ENCODE measurements at regions not wholly inside any gene's neighbourhood (a gene's known extent, or its start where the extent isn't known, plus 50 kb on each side); places are given as distances from the start of the nearest gene placed in this dataset.

DNA sequence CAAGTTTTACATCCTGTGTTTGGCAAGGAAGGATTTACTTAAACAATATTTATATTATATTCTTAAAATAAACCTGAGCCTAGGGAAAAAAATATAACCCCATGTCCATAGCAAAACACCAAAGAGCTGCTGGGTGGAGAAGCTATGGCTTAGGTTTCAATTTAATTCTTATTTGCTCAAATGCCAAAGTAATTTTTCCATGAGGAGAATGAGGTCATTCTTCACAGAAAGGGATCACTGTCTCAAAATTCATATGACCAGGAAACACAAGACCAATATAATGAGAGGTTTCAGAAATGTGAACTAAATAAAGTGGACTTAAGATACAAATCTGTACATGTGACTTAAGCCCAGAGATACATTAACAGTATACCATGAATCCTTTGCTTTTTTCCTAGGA lies 195.0 kb downstream of the PHLDA1 start:
- CTCF ChIA-PET = no interaction called here
- Mint-ChIP-seq H3K4me1 (ENCODE audit: low read depth) (peaks cover 4% of the 10 kb centered on the region), H3K27ac (no peak overlapping the region), H3K4me3 (no peak overlapping the region), H3K9me3 (no peaks in the 10 kb centered on the region), H3K36me3 (ENCODE audit: low read depth) (no peaks in the 10 kb centered on the region), H3K27me3 (ENCODE audit: low read depth) (peaks cover 14% of the 10 kb centered on the region)
- DNase-seq = no peak
- intact Hi-C loops (cut with micrococcal nuclease) = no loop called here

DNA sequence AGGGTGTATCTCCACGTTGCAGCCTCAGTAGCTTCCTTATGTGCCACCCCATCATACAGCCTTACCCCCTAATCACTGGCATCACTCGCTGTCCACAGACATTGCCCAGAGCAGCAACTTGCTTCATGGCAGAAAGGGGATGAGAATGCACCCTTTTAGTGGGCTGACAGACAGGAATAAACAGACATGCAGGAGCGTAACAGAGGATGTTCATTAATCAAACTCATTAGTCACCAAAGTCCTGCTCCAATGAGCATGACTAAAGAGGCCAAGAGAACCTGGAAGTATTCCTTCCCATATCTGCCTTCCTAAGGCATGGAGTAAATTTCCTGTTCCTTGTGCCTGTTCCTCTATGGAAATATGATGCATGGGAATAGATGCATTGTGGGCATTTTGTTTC lies 197.0 kb downstream of the PHLDA1 start:
- no peak overlapping the region for H3K4me3 Mint-ChIP-seq
- CTCF ChIA-PET = interaction anchor here (0.6 kb wide), 1 partner anchor 239 kb away, joined by 4 read pairs; no protein-coding TSS in a partner anchor

DNA sequence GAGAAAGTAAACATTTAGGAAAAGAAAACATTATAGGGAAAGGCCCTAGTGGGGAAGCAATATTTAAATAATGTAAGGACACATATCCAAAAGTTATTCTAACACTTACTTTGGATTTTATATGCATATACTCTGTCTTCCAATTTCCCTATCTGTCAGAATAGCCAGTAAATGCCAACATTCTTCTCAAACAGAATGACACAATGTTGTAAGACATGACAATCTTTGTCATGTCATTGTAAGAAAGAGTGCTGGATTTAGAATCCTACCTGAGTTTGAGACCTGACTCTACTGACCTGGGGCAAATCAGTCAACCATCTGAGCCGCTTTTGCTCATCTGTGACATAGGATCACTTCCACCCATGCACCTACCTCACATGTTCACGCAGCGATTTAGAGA lies 198.3 kb downstream of the PHLDA1 start:
- CTCF ChIA-PET = no interaction called here
- Mint-ChIP-seq H3K4me3 (no peak overlapping the region), H3K27ac (no peak overlapping the region), H3K27me3 (ENCODE audit: low read depth) (peaks cover 8% of the 10 kb centered on the region), H3K4me1 (ENCODE audit: low read depth) (peaks cover 2% of the 10 kb centered on the region), H3K9me3 (no peaks in the 10 kb centered on the region), H3K36me3 (ENCODE audit: low read depth) (no peaks in the 10 kb centered on the region)
- no peak for DNase-seq
- intact Hi-C loops (cut with micrococcal nuclease) = no loop called here

More for the DNA sequence above, 197.0 kb downstream of the PHLDA1 start:
- Mint-ChIP-seq H3K27me3 (ENCODE audit: low read depth) (peaks cover 8% of the 10 kb centered on the region), H3K36me3 (ENCODE audit: low read depth) (no peaks in the 10 kb centered on the region), H3K9me3 (no peaks in the 10 kb centered on the region), H3K4me1 (ENCODE audit: low read depth) (peaks cover 4% of the 10 kb centered on the region), H3K27ac (no peak overlapping the region)
- intact Hi-C loops (cut with micrococcal nuclease) = no loop called here
- DNase-seq = no peak

DNA sequence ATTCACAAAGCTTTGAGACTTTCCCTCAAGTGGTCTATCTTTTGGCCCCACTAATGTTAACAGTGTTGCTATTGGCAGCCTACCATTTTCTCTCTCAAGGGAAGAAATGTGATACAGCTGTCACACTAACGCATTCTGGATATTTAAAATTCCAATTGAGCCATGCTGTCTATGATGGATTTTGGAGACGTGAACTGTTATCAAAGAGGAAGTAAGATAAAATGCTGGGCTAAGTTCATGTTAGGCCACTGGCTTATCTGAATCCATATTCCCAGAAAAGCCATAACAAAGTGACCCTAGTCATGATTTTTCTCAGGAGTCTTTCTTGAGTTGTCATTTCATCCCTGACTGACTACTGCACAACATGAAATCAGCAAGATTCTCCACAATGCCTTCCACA lies 200.2 kb downstream of the PHLDA1 start:
- no peak overlapping the region for H3K27ac Mint-ChIP-seq
- no peak overlapping the region for H3K4me3 Mint-ChIP-seq
- CTCF ChIA-PET = no interaction called here
- intact Hi-C loops (cut with micrococcal nuclease) = no loop called here
- DNase-seq = no peak
- no peaks in the 10 kb centered on the region for H3K9me3 Mint-ChIP-seq
- H3K27me3 Mint-ChIP-seq (ENCODE audit: low read depth) = peaks cover 8% of the 10 kb centered on the region
- H3K4me1 Mint-ChIP-seq (ENCODE audit: low read depth) = no peaks in the 10 kb centered on the region
- no peaks in the 10 kb centered on the region for H3K36me3 Mint-ChIP-seq (ENCODE audit: low read depth)

DNA sequence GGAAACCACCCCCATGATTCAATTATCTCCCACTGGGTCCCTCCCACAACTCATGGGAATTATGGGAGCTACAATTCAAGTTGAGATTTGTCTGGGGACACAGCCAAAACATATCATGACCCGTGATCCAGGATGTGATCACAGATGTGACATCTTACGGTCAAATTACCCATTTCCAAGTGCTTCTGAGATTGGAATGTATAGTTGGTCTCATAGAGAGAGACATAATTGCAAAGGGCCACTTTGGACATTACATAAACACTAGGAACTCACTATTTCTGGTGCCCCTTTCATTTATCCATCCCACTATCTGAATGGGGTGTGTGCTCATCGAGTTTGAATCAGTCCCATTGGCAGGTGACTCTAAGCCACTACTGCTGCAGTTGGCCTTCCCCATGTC lies 204.5 kb downstream of the PHLDA1 start:
- intact Hi-C loops (cut with micrococcal nuclease) = no loop called here
- no peak overlapping the region for H3K27ac Mint-ChIP-seq
- CTCF ChIA-PET = no interaction called here
- H3K4me3 Mint-ChIP-seq = no peak overlapping the region
- no peaks in the 10 kb centered on the region for H3K4me1 Mint-ChIP-seq (ENCODE audit: low read depth)
- H3K9me3 Mint-ChIP-seq = no peaks in the 10 kb centered on the region
- H3K36me3 Mint-ChIP-seq (ENCODE audit: low read depth) = no peaks in the 10 kb centered on the region
- H3K27me3 Mint-ChIP-seq (ENCODE audit: low read depth) = peaks cover 12% of the 10 kb centered on the region
- DNase-seq = no peak

DNA sequence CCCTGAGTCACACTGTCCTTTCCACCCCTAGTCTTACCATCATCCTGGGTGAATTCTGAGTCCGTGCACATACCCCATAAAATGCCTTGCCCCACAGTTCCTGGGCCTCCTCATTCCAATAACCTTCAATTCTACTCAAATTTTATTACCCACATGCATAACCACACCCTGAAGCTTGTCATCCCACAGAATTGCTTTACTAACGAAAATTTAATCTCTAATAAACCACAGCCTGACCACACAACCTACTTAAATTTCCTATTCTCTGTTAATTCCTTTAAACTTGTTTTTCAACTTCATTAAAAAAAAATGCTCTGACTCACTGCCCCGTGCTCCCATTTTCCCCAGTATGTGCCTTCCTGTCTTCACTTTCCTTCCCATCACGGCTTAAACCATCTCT lies 205.9 kb downstream of the PHLDA1 start:
- CTCF ChIA-PET = no interaction called here
- intact Hi-C loops (cut with micrococcal nuclease) = no loop called here
- Mint-ChIP-seq H3K36me3 (ENCODE audit: low read depth) (no peaks in the 10 kb centered on the region), H3K27ac (no peak overlapping the region), H3K9me3 (no peaks in the 10 kb centered on the region), H3K4me3 (no peak overlapping the region), H3K27me3 (ENCODE audit: low read depth) (peaks cover 16% of the 10 kb centered on the region), H3K4me1 (ENCODE audit: low read depth) (no peaks in the 10 kb centered on the region)
- DNase-seq = no peak

DNA sequence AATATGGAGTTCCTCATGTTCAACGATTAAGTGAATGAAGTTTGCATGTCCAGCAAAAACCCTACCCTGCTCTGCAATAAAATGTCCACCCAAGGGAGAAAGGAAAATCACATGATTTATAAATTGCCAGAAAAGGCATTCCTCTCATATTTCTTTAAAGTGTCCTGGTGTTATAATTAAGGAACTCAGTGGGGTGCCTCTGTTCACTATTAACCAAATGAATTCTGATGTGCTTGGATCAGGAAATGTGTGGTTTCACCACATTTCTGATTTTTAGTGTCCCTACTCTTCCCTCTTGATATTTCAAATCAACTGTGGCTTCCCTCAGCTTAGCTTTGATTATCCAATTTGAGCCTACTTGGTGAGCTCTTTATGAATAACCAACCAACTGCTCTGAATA lies 208.1 kb downstream of the PHLDA1 start:
- H3K9me3 Mint-ChIP-seq = no peaks in the 10 kb centered on the region
- no peaks in the 10 kb centered on the region for H3K4me1 Mint-ChIP-seq (ENCODE audit: low read depth)
- intact Hi-C loops (cut with micrococcal nuclease) = no loop called here
- no peak for DNase-seq
- no peak overlapping the region for H3K27ac Mint-ChIP-seq
- H3K36me3 Mint-ChIP-seq (ENCODE audit: low read depth) = no peaks in the 10 kb centered on the region
- H3K27me3 Mint-ChIP-seq (ENCODE audit: low read depth) = peaks cover 18% of the 10 kb centered on the region
- CTCF ChIA-PET = no interaction called here
- no peak overlapping the region for H3K4me3 Mint-ChIP-seq

DNA sequence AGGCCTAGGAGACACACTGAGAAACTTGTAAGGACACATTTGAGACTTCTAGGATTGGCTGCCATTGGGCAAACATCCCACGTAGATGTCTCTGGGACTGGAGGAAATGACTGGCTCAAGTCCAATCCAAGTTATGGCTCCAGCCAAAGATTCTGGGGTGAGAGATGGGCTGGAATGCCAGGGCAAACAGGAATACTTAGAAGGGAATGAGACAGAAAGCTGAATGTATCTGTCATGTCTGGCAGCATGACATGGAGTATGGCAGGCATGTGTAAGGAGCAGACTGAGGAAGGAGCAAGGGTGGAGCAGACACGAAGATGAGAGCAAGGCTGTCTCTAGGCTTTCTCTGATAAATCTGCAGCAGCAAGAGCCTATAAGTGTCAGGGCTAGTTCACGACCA lies 209.2 kb downstream of the PHLDA1 start:
- no peak for DNase-seq
- peaks cover 18% of the 10 kb centered on the region for H3K27me3 Mint-ChIP-seq (ENCODE audit: low read depth)
- no peaks in the 10 kb centered on the region for H3K36me3 Mint-ChIP-seq (ENCODE audit: low read depth)
- H3K9me3 Mint-ChIP-seq = no peaks in the 10 kb centered on the region
- no peak overlapping the region for H3K4me3 Mint-ChIP-seq
- H3K4me1 Mint-ChIP-seq (ENCODE audit: low read depth) = no peaks in the 10 kb centered on the region
- CTCF ChIA-PET = no interaction called here
- intact Hi-C loops (cut with micrococcal nuclease) = no loop called here
- no peak overlapping the region for H3K27ac Mint-ChIP-seq

DNA sequence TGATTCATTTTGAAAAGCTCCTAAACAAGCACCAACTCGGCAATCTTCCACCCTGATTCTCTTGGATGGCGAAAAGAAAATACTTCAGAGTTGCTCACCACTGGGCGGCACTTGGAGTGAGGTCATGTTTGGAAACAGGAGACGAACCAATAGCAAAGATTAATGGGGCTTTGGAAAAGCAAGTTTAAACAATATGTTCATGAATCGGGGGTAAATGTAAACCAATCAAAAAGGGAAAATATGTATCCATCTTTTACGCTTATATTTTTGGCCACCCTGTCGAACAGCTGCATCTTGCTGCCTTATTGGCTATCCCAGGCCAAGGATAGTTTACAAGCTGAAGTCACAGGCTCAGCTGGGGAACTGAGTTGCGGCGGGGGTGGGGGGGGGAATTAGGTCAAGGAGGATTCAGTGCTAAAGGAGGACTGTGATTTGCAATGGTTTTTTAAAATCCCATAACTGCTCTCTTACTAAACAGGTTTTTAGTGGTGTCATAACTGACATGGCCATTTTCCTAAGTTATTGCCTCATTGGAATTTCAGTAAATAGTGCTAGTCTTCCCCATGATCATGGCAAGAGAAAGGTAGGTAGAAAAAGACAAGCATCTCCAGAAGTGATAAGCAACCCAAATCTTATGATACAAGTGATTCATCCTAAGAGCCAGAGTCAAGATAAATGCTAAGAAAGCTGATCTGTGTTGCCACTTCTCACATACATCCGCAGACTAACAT lies 210.6 kb downstream of the PHLDA1 start:
- Mint-ChIP-seq H3K27me3 (ENCODE audit: low read depth) (peaks cover 18% of the 10 kb centered on the region), H3K4me3 (no peak overlapping the region), H3K36me3 (ENCODE audit: low read depth) (no peaks in the 10 kb centered on the region), H3K9me3 (no peaks in the 10 kb centered on the region), H3K4me1 (ENCODE audit: low read depth) (no peaks in the 10 kb centered on the region), H3K27ac (no peak overlapping the region)
- CTCF ChIA-PET = interaction anchor here (0.6 to 0.7 kb wide), 3 partner anchors 111 to 293 kb away, joined by 3 to 5 read pairs (median 4); no protein-coding TSS in a partner anchor
- no peak for DNase-seq
- intact Hi-C loops (cut with micrococcal nuclease) = no loop called here

DNA sequence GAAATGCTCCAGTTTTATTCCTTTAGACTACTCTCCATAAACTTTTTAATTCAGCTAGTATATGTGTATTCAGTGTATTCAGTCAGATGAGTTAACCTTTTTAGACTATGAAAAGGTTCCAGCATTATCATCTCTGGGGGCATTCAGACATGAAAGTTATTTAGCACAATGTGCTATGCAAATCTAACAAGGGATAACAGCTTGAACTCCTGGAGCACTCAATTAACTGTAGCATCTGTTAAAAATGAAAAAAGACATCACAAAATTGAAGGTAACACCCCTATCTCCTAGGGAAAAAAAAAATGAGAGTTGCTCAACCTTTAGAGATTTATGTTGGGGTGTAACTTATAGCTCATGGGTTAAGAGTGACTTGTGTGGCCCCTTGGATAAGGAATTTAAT lies 211.5 kb downstream of the PHLDA1 start:
- H3K4me1 Mint-ChIP-seq (ENCODE audit: low read depth) = no peaks in the 10 kb centered on the region
- intact Hi-C loops (cut with micrococcal nuclease) = no loop called here
- no peaks in the 10 kb centered on the region for H3K9me3 Mint-ChIP-seq
- CTCF ChIA-PET = no interaction called here
- peaks cover 18% of the 10 kb centered on the region for H3K27me3 Mint-ChIP-seq (ENCODE audit: low read depth)
- no peaks in the 10 kb centered on the region for H3K36me3 Mint-ChIP-seq (ENCODE audit: low read depth)
- H3K27ac Mint-ChIP-seq = no peak overlapping the region
- H3K4me3 Mint-ChIP-seq = no peak overlapping the region
- no peak for DNase-seq

DNA sequence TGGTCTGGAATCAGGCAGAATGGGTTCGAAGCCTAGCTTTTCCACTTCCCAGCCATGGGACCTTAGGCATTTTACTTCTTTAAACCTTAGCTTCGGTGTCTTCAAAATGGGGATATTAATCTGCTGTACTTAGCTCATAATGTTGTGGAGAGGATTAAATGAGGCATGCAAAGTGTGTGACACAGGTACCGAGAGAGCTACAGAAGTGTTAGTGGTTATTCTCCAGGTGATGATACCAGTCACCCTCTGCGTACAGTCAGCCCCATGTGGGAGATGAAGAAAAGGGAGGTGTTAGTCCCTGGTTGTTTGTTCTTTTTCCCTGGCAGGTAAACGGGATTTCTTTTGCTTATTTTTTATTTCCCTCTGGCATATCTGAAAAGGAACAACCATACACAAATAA lies 212.1 kb downstream of the PHLDA1 start:
- H3K4me3 Mint-ChIP-seq = no peak overlapping the region
- no peak for DNase-seq
- CTCF ChIA-PET = interaction anchor here (1.5 to 3.6 kb wide), 2 partner anchors 214 to 334 kb away, joined by 3 to 15 read pairs; no protein-coding TSS in a partner anchor
- no peaks in the 10 kb centered on the region for H3K9me3 Mint-ChIP-seq
- no peak overlapping the region for H3K27ac Mint-ChIP-seq
- H3K4me1 Mint-ChIP-seq (ENCODE audit: low read depth) = no peaks in the 10 kb centered on the region
- H3K36me3 Mint-ChIP-seq (ENCODE audit: low read depth) = no peaks in the 10 kb centered on the region
- intact Hi-C loops (cut with micrococcal nuclease) = loop anchor here (10.0 kb wide), 1 partner anchor 295 kb away; no protein-coding TSS in a partner anchor
- peaks cover 18% of the 10 kb centered on the region for H3K27me3 Mint-ChIP-seq (ENCODE audit: low read depth)

DNA sequence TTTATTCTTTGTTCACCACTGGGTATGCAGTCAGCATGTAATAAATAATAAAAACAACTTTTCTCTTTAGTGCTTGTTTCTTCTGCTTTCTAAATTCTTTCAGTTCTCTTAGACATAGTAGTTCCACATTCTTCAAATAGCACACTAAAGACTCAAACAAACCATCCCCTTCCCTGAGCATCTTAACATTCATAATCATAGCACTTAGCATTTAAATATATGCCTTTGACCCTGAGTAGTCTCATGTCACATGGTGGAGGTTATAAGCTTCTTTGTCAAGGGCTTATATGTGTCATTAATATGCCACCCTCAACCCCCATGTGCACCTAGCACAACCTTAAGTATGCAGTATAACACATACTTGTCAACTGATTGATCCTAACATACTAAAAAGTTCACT lies 212.7 kb downstream of the PHLDA1 start:
- DNase-seq = no peak
- Mint-ChIP-seq H3K27me3 (ENCODE audit: low read depth) (peaks cover 18% of the 10 kb centered on the region), H3K4me1 (ENCODE audit: low read depth) (no peaks in the 10 kb centered on the region), H3K27ac (no peak overlapping the region), H3K9me3 (no peaks in the 10 kb centered on the region), H3K36me3 (ENCODE audit: low read depth) (no peaks in the 10 kb centered on the region), H3K4me3 (no peak overlapping the region)
- intact Hi-C loops (cut with micrococcal nuclease) = loop anchor here (10.0 kb wide), 1 partner anchor 294 kb away; no protein-coding TSS in a partner anchor
- CTCF ChIA-PET = interaction anchor here (1.5 to 3.6 kb wide), 2 partner anchors 215 to 334 kb away, joined by 3 to 15 read pairs; no protein-coding TSS in a partner anchor

DNA sequence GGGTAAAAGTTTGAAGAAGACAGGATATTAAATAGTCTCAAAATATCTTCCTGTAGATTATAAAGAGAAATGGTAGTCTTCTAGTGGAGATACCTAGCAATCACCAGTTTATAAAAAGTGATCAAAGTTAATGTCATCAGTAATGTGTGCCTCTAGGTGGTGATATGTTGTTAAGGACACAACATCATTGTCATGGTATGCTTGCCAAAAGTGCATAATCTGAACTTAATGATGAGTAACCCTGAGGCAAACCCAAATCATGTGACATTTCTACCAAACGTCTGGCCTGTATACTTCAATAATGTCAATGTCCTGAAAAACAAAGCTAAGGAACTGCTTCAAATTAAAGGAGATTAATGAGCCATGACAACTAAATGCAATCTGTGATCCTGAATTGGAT lies 214.7 kb downstream of the PHLDA1 start:
- Mint-ChIP-seq H3K27me3 (ENCODE audit: low read depth) (peaks cover 6% of the 10 kb centered on the region), H3K27ac (no peak overlapping the region), H3K4me1 (ENCODE audit: low read depth) (no peaks in the 10 kb centered on the region), H3K4me3 (no peak overlapping the region), H3K9me3 (no peaks in the 10 kb centered on the region), H3K36me3 (ENCODE audit: low read depth) (no peaks in the 10 kb centered on the region)
- CTCF ChIA-PET = interaction anchor here (0.6 to 3.6 kb wide), 9 partner anchors 14 to 401 kb away, joined by 3 to 15 read pairs (median 5); partner anchors contain the start of gene PHLDA1
- DNase-seq = no peak
- intact Hi-C loops (cut with micrococcal nuclease) = loop anchor here (1.0 to 10.0 kb wide), 5 partner anchors 214 to 640 kb away; partner anchors contain the start of gene PHLDA1
